ENCODE measurements at regions not wholly inside any gene's neighbourhood (a gene's known extent, or its start where the extent isn't known, plus 50 kb on each side); places are given as distances from the start of the nearest gene placed in this dataset.

- no peak for TF ChIP-seq CTCF (conservative IDR thresholded peaks at IDR 0.05 in 1 of 2, IDR thresholded peaks at IDR 0.05 in 1 of 2; ENCODE audit: extremely low read depth in 1 of 2, insufficient read depth in 1 of 2, low read depth in 1 of 2, low read length in 2 of 2)
- no peak for TF ChIP-seq EZH2 (IDR thresholded peaks at IDR 0.05; ENCODE audit: borderline replicate concordance, low read length)
Observed at GRCh38 chr10:130746311-130746710, 565.2 kb downstream of the TCERG1L start.
